Superior temporal gyrus (tissue), 1 donor: ENCODE measurements at regions not wholly inside any gene's neighbourhood (a gene's known extent, or its start where the extent isn't known, plus 50 kb on each side); places are given as distances from the start of the nearest gene placed in this dataset.
"Not testable (repeated sequence)": the region's sequence is repeated elsewhere in the genome, so short reads cannot be mapped to it uniquely, and the experiment has no call there.

Experiments
- DNase-seq: peaks from one replicate; pipeline ENCODE4 v3.0.0-alpha.2; 2016; ENCODE audit errors: extremely low spot score

- no peak for DNase-seq
Measured at GRCh38 chr6:90372450-90372849, 75.8 kb upstream of the BACH2 start.

- DNase-seq, result no peak
Measured at GRCh38 chr6:90370493-90370959, 73.9 kb upstream of the BACH2 start.

GRCh38 chr6:90369651-90370050 lies 73.0 kb upstream of the BACH2 start:
- DNase-seq, result no peak

- peak; percentile 62 for DNase-seq
Measured at GRCh38 chr6:90369024-90369519, 72.4 kb upstream of the BACH2 start.

DNA sequence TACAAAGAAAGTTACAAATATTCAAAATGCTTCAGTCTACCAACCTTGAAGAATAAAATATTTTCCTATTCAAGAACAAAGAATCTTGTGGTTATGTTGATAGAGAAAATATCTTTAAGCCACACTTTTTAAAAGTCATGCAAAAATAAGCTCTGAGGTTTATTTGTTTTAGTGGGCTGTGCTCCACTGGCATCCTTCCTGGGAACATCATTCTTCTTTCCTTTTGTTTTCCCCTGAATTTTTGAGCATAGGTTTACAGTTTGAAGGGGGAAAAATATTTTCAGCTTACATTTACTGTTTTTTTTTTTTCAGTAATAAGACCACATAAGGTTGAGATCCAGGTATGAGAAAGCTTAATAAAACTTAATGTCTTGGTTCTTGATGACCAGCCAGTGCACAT lies 72.0 kb upstream of the BACH2 start:
- DNase-seq, result no peak

DNA sequence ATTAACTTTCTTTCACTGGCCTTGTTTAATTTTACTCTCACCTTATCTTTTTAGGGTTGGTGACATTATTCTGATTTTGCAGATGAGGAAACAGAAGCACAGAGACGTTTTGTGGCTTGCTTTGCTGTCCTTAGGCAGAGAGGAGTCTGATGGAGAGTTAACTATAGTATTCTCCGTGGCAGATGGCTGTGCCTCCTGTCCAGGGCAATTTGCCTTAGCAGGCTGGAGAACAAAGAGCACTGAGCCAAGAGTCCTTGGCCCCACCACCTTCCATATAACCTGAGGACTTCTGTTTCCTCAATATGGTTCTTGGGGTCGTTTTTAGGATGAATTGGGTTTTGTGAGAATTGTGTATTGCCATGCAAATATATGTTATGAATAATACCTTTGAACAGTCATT lies 71.4 kb upstream of the BACH2 start:
- no peak for DNase-seq

GRCh38 chr6:90365565-90366219 lies 69.0 kb upstream of the BACH2 start:
- no peak for DNase-seq

DNA sequence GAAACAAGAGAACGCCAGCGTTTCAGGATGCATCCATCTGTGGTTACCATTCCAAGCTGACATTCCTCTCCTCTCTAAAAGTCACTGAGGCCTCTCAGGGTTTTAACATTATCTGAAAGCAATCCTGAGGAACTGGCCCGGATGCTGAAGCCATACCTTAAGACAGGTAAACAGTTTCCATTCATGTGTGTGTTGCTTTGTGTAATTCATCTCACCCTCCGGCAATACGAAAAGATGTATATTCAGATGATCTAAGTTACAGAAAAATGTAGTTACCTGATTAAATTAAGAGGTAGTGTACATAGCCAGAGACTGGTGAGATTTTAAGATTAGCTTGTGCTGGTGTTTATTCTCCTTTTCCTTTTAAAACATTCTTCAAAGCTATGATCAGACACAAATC lies 68.4 kb upstream of the BACH2 start:
- DNase-seq, result no peak

- no peak for DNase-seq
Measured at GRCh38 chr6:90364286-90364685, 67.6 kb upstream of the BACH2 start.

DNA sequence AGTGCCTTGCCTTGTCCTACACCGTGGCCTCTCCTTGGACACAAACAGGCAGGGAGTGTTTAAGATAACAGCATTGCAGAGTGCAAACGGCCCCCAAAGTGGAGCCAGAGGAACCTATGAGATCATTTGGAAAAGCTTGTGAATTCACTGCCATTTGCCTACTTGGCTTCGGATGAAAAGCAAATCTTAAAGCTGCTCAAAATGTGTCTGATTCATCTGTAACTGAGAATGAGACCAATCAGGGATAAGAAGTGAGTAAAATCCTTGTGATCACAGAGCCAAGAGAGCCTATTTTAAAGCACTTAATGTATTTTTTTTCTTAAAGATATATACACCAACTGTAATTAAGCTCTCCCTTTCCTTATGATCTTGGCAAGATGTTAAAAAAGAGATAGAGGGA lies 65.7 kb upstream of the BACH2 start:
- DNase-seq, result peak; percentile 65

DNA sequence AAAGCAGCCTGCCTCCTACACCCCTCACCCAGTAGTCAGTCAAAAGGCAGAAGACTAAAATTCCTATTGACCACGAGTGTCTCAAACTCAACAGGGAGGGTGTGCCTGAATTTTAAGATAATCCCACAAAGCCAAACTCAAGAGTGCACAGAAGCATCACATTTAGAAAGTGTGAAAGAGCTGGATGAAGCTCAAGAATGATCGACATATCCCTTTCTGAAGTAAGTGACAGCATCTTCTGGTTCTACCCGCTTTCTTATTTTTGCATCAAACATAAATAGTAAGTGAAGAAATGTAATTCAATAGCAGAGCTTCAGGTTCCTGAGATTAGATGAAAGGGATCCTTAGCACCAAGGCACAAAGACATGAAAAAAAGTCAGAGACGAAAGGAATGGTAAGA lies 64.5 kb upstream of the BACH2 start:
- DNase-seq, result no peak

DNA sequence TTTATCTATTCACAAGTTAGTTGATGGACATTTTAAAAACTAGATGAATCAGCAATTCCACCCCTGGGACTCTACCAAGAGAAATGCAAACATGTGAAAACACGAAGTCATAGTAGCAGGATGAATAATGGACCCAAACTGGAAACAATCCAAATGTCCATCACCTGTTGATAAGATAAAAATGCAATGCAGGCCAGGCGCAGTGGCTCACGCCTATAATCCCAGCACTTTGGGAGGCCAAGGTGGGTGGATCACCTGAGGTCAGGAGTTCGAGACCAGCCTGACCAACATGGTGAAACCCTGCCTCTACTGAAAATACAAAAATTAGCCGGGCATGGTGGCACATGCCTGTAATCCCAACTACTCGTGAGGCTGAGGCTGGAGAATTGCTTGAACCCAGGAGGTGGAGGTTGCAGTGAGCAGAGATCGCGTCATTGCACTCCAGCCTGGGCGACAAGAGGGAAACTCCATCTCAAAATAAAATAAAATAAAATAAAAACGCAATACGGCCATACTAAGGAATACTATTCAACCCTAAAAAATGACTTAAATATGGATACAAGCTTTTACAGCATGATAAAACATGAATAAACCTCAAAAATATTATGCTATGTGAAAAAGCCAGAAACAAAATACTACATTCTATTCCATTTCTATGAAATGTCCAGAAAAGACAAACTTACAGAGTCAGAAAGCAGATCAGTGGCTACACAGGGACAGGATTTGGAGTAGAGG lies 61.6 kb upstream of the BACH2 start:
- DNase-seq, result not testable (repeated sequence)

DNA sequence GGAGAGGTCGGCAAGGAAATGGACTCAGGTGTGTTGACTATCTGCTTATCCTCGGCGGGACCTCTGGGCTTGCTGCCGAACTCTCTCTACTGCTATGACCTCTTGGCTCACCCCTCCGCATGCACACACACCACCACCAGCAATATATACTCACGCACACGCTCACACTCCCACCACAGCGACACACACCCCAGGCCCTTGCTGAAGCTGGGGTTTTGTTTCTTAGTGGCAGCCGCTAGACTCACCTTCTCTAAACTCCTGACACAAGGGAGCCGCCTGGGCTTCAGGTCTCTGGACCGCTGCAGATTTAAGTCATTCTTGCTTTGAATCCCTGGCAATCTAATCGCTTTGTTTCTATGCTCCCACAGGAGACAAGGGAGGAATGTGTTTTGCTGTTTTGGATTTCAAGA lies 59.4 kb upstream of the BACH2 start:
- no peak for DNase-seq

GRCh38 chr6:90354961-90355360 lies 58.3 kb upstream of the BACH2 start:
- DNase-seq, result no peak

GRCh38 chr6:90351696-90352095 lies 55.1 kb upstream of the BACH2 start:
- DNase-seq, result no peak

- DNase-seq, result no peak
Measured at GRCh38 chr6:90350689-90351554, 54.3 kb upstream of the BACH2 start.

DNA sequence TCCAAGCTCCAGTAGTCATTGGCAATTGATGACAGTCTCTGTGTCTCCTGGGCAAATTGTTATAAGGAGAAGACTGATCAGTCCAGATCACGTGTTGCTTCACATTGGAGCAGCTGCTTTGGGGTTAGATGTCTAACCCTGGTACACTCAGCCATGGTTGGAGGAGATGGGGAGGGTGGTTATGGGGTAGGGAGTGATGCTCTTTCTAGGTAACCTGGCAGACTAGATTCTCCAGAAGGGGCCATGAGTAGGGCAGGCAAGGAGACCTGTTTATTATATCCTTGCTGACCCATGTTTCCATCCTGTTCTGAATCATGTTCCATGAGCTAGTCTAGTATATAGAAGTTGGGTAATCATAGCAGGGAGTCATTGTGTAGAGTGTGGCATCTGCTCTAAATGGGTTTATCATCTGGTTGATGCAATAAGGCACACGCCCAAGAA lies 50.8 kb upstream of the BACH2 start:
- no peak for DNase-seq

GRCh38 chr6:90346729-90347128 lies 50.1 kb upstream of the BACH2 start:
- no peak for DNase-seq
